Trophoblast cell (in vitro differentiated cells and primary cell): ENCODE measurements at regions not wholly inside any gene's neighbourhood (a gene's known extent, or its start where the extent isn't known, plus 50 kb on each side); places are given as distances from the start of the nearest gene placed in this dataset.

Experiments
- DNase-seq, 2 donors: peaks; one replicate each; pipeline ENCODE4 v3.0.0-alpha.2; 2016
- H2AFZ ChIP-seq: 2 replicates; pipeline ENCODE4 v1.6.1; 2013; ENCODE audit warnings: low read length, moderate library complexity, mild to moderate bottlenecking; ENCODE audit not compliant: insufficient read depth, poor library complexity
- H2AK5ac ChIP-seq: 2 replicates; pipeline ENCODE4 v1.6.1; 2013; ENCODE audit warnings: mild to moderate bottlenecking, low read length
- H2BK120ac ChIP-seq: 2 replicates; pipeline ENCODE4 v1.6.1; 2013; ENCODE audit warnings: low read length, mild to moderate bottlenecking, moderate library complexity; ENCODE audit not compliant: insufficient read depth, poor library complexity
- H2BK12ac ChIP-seq: 2 replicates; pipeline ENCODE4 v1.6.1; 2013; ENCODE audit warnings: mild to moderate bottlenecking, low read length, moderate library complexity
- H2BK5ac ChIP-seq: 2 replicates; pipeline ENCODE4 v1.6.1; 2013; ENCODE audit warnings: low read length, low read depth, moderate library complexity, mild to moderate bottlenecking; ENCODE audit not compliant: poor library complexity
- H3K14ac ChIP-seq: 2 replicates; pipeline ENCODE4 v1.6.1; 2013; ENCODE audit warnings: mild to moderate bottlenecking, low read length
- H3K18ac ChIP-seq: 2 replicates; pipeline ENCODE4 v1.6.1; 2013; ENCODE audit warnings: mild to moderate bottlenecking, low read length
- H3K23ac ChIP-seq: 2 replicates; pipeline ENCODE4 v1.6.1; 2013; ENCODE audit warnings: low read length
- H3K27ac ChIP-seq: 2 replicates; pipeline ENCODE4 v1.5.1; 2013; ENCODE audit warnings: low read depth, mild to moderate bottlenecking, inconsistent platforms, low read length, moderate library complexity
- H3K27me3 ChIP-seq: 2 replicates; pipeline ENCODE4 v1.6.1; 2013; ENCODE audit warnings: inconsistent platforms, mild to moderate bottlenecking, low read length, moderate library complexity; ENCODE audit not compliant: insufficient read depth
- H3K36me3 ChIP-seq, 2 experiments: 1 replicate in 1 of 2; 2 replicates in 1 of 2; pipeline ENCODE4 v1.6.1; 2013; ENCODE audit warnings: low read length in 2 of 2, mild to moderate bottlenecking in 2 of 2, moderate library complexity in 1 of 2; ENCODE audit not compliant: insufficient read depth in 2 of 2, control insufficient read depth in 1 of 2
- H3K4ac ChIP-seq: 2 replicates; pipeline ENCODE4 v1.6.1; 2013; ENCODE audit warnings: low read depth, mild to moderate bottlenecking, low read length, moderate library complexity
- H3K4me1 ChIP-seq, 2 experiments: 1 replicate in 1 of 2; 2 replicates in 1 of 2; pipeline ENCODE4 v1.6.1; 2013; ENCODE audit warnings: low read length in 2 of 2, mild to moderate bottlenecking in 2 of 2, moderate library complexity in 1 of 2; ENCODE audit not compliant: insufficient read depth in 2 of 2, control insufficient read depth in 1 of 2
- H3K4me2 ChIP-seq: 2 replicates; pipeline ENCODE4 v1.6.1; 2013; ENCODE audit warnings: inconsistent platforms, mild to moderate bottlenecking, low read length, moderate library complexity
- H3K4me3 ChIP-seq: 2 replicates; pipeline ENCODE4 v1.5.1; 2013; ENCODE audit warnings: mild to moderate bottlenecking, low read depth, low read length, inconsistent platforms
- H3K79me1 ChIP-seq: one replicate; pipeline ENCODE4 v1.6.1; 2013; ENCODE audit warnings: low read length
- H3K79me2 ChIP-seq: 2 replicates; pipeline ENCODE4 v1.6.1; 2013; ENCODE audit warnings: low read length, mild to moderate bottlenecking; ENCODE audit not compliant: control insufficient read depth, insufficient read depth, poor library complexity
- H3K9ac ChIP-seq: 2 replicates; pipeline ENCODE4 v1.6.1; 2013; ENCODE audit warnings: mild to moderate bottlenecking, low read length
- H3K9me3 ChIP-seq: 2 replicates; pipeline ENCODE4 v1.6.1; 2013; ENCODE audit warnings: low read depth, mild to moderate bottlenecking, control low read depth, inconsistent platforms, low read length; ENCODE audit not compliant: insufficient read depth
- H4K12ac ChIP-seq: 2 replicates; pipeline ENCODE4 v1.6.1; 2013; ENCODE audit warnings: low read depth, mild to moderate bottlenecking, low read length, moderate library complexity
- H4K8ac ChIP-seq: 2 replicates; pipeline ENCODE4 v1.6.1; 2013; ENCODE audit warnings: low read depth, mild to moderate bottlenecking, low read length, moderate library complexity
- H4K91ac ChIP-seq: one replicate; pipeline ENCODE4 v1.6.1; 2013; ENCODE audit warnings: low read depth, mild to moderate bottlenecking, low read length, moderate library complexity
- WGBS: extraction: QIAGEN DNeasy Blood & Tissue Kit; methylation state at CpG from one replicate; pipeline ENCODE4 v1.1.7; 2013; ENCODE audit warnings: missing lambda C conversion rate; ENCODE audit not compliant: insufficient read length, insufficient coverage; ENCODE audit errors: extremely low coverage; 5-methylcytosine and 5-hydroxymethylcytosine counted together

DNA sequence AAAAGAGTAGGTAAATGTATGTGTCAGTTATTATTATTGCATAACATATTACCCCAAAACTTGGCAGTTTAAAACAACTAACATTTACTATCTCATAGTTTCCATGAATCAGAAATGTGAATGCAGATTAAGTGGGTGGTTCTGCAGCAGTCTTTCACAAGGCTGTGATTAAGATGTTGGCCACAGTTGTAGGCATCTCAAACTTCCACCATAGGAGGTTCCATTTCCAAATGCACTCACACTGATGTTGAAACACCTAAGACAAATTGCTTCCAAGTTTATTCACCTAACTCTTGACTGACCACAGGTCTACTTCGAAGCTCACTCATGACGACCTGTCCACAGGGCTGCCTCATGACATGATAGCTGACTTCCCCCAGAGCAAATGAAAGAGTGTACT, 360.8 kb downstream of the GRB14 start:
- no peaks in the 10 kb centered on the region for H3K4me1 ChIP-seq
- H3K4ac ChIP-seq = no peak overlapping the region
- H3K36me3 ChIP-seq = no peaks in the 10 kb centered on the region
- no peak overlapping the region for H2BK12ac ChIP-seq
- no peak for DNase-seq
- no peak overlapping the region for H3K18ac ChIP-seq
- H3K4me2 ChIP-seq = no peak overlapping the region
- H2AFZ ChIP-seq = no peak overlapping the region
- H2BK5ac ChIP-seq = no peak overlapping the region
- H3K14ac ChIP-seq = no peak overlapping the region
- no peak overlapping the region for H3K23ac ChIP-seq
- no peak overlapping the region for H3K27ac ChIP-seq
- H4K91ac ChIP-seq = no peak overlapping the region
- no peak overlapping the region for H3K9ac ChIP-seq
- H3K4me3 ChIP-seq = no peak overlapping the region
- H3K27me3 ChIP-seq = no peaks in the 10 kb centered on the region
- no peaks in the 10 kb centered on the region for H3K79me2 ChIP-seq
- no peaks in the 10 kb centered on the region for H3K9me3 ChIP-seq
- H4K12ac ChIP-seq = no peak overlapping the region
- no peak overlapping the region for H2AK5ac ChIP-seq
- H3K79me1 ChIP-seq = no peaks in the 10 kb centered on the region
- H2BK120ac ChIP-seq = no peak overlapping the region
- no CpG with 5 or more reads among the region's 2 CpGs for WGBS
- H4K8ac ChIP-seq = no peak overlapping the region

DNA sequence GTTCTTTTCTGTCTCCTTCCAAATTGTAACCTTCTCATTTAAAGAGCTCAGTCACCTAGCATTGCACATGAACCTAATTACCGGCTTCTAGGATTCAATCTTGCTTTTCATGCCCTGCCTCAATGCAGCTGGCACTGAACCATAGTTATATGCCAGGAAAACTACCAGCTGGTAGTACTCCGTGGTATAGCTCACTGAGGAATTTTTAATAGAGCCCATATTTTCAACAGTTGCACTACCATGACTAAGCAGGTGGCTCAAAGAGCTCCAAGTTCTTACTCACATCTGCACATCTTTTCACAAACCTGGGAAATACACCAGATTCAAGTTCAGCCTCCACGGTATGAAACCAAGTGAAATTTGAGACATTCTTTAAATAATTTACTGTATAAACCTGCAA, 363.5 kb downstream of the GRB14 start:
- H3K23ac ChIP-seq = no peak overlapping the region
- H3K4me3 ChIP-seq = no peak overlapping the region

DNA sequence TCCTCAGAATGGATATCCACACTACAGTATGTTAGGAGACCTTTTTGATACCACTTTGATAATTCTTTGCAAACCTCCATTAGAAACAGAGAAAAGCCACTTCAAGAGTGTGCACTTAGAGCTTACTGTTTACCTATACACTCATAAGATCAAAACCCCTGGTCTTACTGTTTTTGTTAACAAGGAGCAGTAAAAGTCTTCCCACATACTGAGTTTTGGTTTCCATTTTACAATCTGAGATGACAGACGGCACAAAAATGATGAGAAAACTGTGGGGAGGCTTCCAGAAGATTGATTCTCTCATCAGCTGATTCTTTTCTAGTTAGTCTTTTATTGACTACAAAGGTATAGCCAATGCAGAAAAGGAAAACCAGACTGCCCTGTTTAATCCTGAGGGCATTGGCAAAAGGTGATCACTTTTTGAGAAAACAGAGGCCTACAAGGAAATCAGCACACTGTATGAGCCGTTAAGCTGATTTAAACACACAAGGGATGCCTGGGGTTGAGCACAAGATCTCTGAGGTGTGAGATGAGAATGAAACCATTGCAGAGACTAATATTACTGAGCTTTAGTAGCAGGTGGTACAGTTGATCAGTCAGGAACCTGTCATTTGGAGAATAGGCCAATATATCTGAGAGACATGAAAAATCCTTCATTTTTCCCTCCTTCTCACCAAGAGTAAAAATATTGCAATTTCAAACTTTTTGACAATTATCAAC, 368.6 kb downstream of the GRB14 start:
- H3K9ac ChIP-seq = no peak overlapping the region
- no peaks in the 10 kb centered on the region for H3K36me3 ChIP-seq
- no peak overlapping the region for H4K12ac ChIP-seq
- no peak overlapping the region for H3K14ac ChIP-seq
- no peak for DNase-seq
- H3K23ac ChIP-seq = no peak overlapping the region
- H2AK5ac ChIP-seq = no peak overlapping the region
- H2BK12ac ChIP-seq = no peak overlapping the region
- no peaks in the 10 kb centered on the region for H3K79me1 ChIP-seq
- H3K4me2 ChIP-seq = no peak overlapping the region
- H3K18ac ChIP-seq = no peak overlapping the region
- no peak overlapping the region for H2BK5ac ChIP-seq
- H3K4me1 ChIP-seq = no peaks in the 10 kb centered on the region
- WGBS = no CpG with 5 or more reads among the region's 2 CpGs
- no peak overlapping the region for H3K27ac ChIP-seq
- H3K4me3 ChIP-seq = no peak overlapping the region
- no peak overlapping the region for H2AFZ ChIP-seq
- H3K79me2 ChIP-seq = no peaks in the 10 kb centered on the region
- no peaks in the 10 kb centered on the region for H3K9me3 ChIP-seq
- no peak overlapping the region for H4K91ac ChIP-seq
- H2BK120ac ChIP-seq = no peak overlapping the region
- H3K27me3 ChIP-seq = no peaks in the 10 kb centered on the region
- H3K4ac ChIP-seq = no peak overlapping the region
- no peak overlapping the region for H4K8ac ChIP-seq

More for the DNA sequence above, 363.5 kb downstream of the GRB14 start:
- H3K9ac ChIP-seq = no peak overlapping the region
- no peaks in the 10 kb centered on the region for H3K9me3 ChIP-seq
- H3K79me2 ChIP-seq = no peaks in the 10 kb centered on the region
- WGBS = no CpG with 5 or more reads among the region's 3 CpGs
- H3K79me1 ChIP-seq = no peaks in the 10 kb centered on the region
- no peak overlapping the region for H3K18ac ChIP-seq
- H3K27ac ChIP-seq = no peak overlapping the region
- H3K36me3 ChIP-seq = no peaks in the 10 kb centered on the region
- no peak overlapping the region for H3K14ac ChIP-seq
- no peak overlapping the region for H2BK120ac ChIP-seq
- H2AK5ac ChIP-seq = no peak overlapping the region
- H4K8ac ChIP-seq = no peak overlapping the region
- no peak overlapping the region for H3K4ac ChIP-seq
- H4K91ac ChIP-seq = no peak overlapping the region
- no peak overlapping the region for H3K4me2 ChIP-seq
- H2AFZ ChIP-seq = no peak overlapping the region
- no peak overlapping the region for H4K12ac ChIP-seq
- H3K27me3 ChIP-seq = no peaks in the 10 kb centered on the region
- H2BK5ac ChIP-seq = no peak overlapping the region
- no peaks in the 10 kb centered on the region for H3K4me1 ChIP-seq
- no peak for DNase-seq
- H2BK12ac ChIP-seq = no peak overlapping the region

DNA sequence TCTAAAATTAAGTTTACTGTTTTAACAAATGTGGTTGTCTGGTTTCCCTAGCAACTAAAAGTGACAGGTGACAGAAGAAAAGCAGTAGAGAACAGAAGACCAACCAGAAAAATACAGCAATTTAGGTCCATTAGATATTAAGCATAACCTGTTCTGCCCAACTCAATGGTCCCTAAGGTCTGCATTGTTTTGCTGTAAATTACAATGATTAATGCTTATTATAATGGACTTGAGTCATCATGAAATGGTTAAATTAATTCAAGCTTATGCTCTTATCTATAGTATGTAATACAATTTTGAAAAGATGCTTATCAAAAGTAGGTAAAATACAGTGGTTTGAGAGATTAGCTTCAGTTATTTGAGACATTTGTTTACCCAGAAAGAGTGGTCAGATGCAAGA, 378.0 kb downstream of the GRB14 start:
- no peak overlapping the region for H3K18ac ChIP-seq
- no peak overlapping the region for H3K9ac ChIP-seq
- no peaks in the 10 kb centered on the region for H3K4me1 ChIP-seq
- H3K79me1 ChIP-seq = no peaks in the 10 kb centered on the region
- no peak overlapping the region for H4K91ac ChIP-seq
- no peak overlapping the region for H2AK5ac ChIP-seq
- no peak overlapping the region for H2AFZ ChIP-seq
- no peak overlapping the region for H4K8ac ChIP-seq
- no peak overlapping the region for H3K4me3 ChIP-seq
- H3K27me3 ChIP-seq = no peaks in the 10 kb centered on the region
- H3K23ac ChIP-seq = no peak overlapping the region
- H2BK12ac ChIP-seq = no peak overlapping the region
- peaks cover 2% of the 10 kb centered on the region for H3K9me3 ChIP-seq
- DNase-seq = no peak
- H3K36me3 ChIP-seq = no peaks in the 10 kb centered on the region
- H3K14ac ChIP-seq = no peak overlapping the region
- H2BK120ac ChIP-seq = no peak overlapping the region
- no peak overlapping the region for H3K4me2 ChIP-seq
- no peak overlapping the region for H3K27ac ChIP-seq
- no peak overlapping the region for H3K4ac ChIP-seq
- H4K12ac ChIP-seq = no peak overlapping the region
- H2BK5ac ChIP-seq = no peak overlapping the region
- H3K79me2 ChIP-seq = no peaks in the 10 kb centered on the region
